Posterior cingulate gyrus (tissue), 11 donors: ENCODE measurements at regions not wholly inside any gene's neighbourhood (a gene's known extent, or its start where the extent isn't known, plus 50 kb on each side); places are given as distances from the start of the nearest gene placed in this dataset.
A peak's percentile ranks its signal among the peaks of the same experiment; 100 is the strongest.

ENCODE experiments used
- DNase-seq, 10 donors: peaks; one replicate each; pipeline versions ENCODE4 v3.0.0 to v3.0.0-alpha.2; 2020 to 2021; ENCODE audit warnings: mixed read lengths in 3 of 10
- intact Hi-C: fragments of 100-400 bp; cut with DNase I; formaldehyde crosslinking; loops from one replicate; pipeline ENCODE4 v1.15.1; 2023

- intact Hi-C loops: no loop called here
- DNase-seq: no peak
These were observed 1920.3 kb upstream of the WWC1 start for GRCh38 chr5:166370928-166371690.

GRCh38 chr5:166373817-166374216, 1917.6 kb upstream of the WWC1 start:
- no peak for DNase-seq
- intact Hi-C loops: no loop called here

- intact Hi-C loops: no loop called here
- DNase-seq: peak in 1 of 10 donors; percentile 16
These were observed 1913.7 kb upstream of the WWC1 start for GRCh38 chr5:166377756-166378155.

- intact Hi-C loops: no loop called here
- peak in 1 of 10 donors; percentile 83 for DNase-seq
These were observed 1911.9 kb upstream of the WWC1 start for GRCh38 chr5:166379517-166379916.

- DNase-seq: no peak
- intact Hi-C loops: no loop called here
These were observed 1909.4 kb upstream of the WWC1 start for GRCh38 chr5:166382031-166382430.

- intact Hi-C loops: no loop called here
- DNase-seq: no peak
These were observed 1893.3 kb upstream of the WWC1 start for GRCh38 chr5:166398131-166398530.

- intact Hi-C loops: no loop called here
- no peak for DNase-seq
These were observed 1891.7 kb upstream of the WWC1 start for GRCh38 chr5:166399781-166400180.

- DNase-seq: no peak
- intact Hi-C loops: no loop called here
These were observed 1890.1 kb upstream of the WWC1 start for GRCh38 chr5:166401391-166401790.

GRCh38 chr5:166412191-166412590, 1879.3 kb upstream of the WWC1 start:
- intact Hi-C loops: no loop called here
- peak in 1 of 10 donors; percentile 36 for DNase-seq

- intact Hi-C loops: no loop called here
- DNase-seq: no peak
These were observed 1864.2 kb upstream of the WWC1 start for GRCh38 chr5:166427211-166427610.

- no peak for DNase-seq
- intact Hi-C loops: no loop called here
These were observed 1863.1 kb upstream of the WWC1 start for GRCh38 chr5:166428264-166428803.

GRCh38 chr5:166430491-166431319, 1860.7 kb upstream of the WWC1 start:
- intact Hi-C loops: no loop called here
- no peak for DNase-seq

GRCh38 chr5:166431456-166431855, 1860.0 kb upstream of the WWC1 start:
- intact Hi-C loops: no loop called here
- no peak for DNase-seq

GRCh38 chr5:166433679-166434078, 1857.8 kb upstream of the WWC1 start:
- no peak for DNase-seq
- intact Hi-C loops: no loop called here

- no peak for DNase-seq
- intact Hi-C loops: no loop called here
These were observed 1854.6 kb upstream of the WWC1 start for GRCh38 chr5:166436872-166437271.

- intact Hi-C loops: no loop called here
- no peak for DNase-seq
These were observed 1805.1 kb upstream of the WWC1 start for GRCh38 chr5:166486348-166486747.

GRCh38 chr5:166488560-166488959, 1802.9 kb upstream of the WWC1 start:
- intact Hi-C loops: no loop called here
- no peak for DNase-seq

GRCh38 chr5:166493040-166493439, 1798.4 kb upstream of the WWC1 start:
- no peak for DNase-seq

GRCh38 chr5:166493612-166494011, 1797.8 kb upstream of the WWC1 start:
- no peak for DNase-seq
- intact Hi-C loops: no loop called here

More at GRCh38 chr5:166493040-166493439, 1798.4 kb upstream of the WWC1 start:
- intact Hi-C loops: no loop called here

- DNase-seq: no peak
- intact Hi-C loops: no loop called here
These were observed 1793.8 kb upstream of the WWC1 start for GRCh38 chr5:166497496-166498104.
